Mesendoderm (in vitro differentiated cells): ENCODE measurements at regions not wholly inside any gene's neighbourhood (a gene's known extent, or its start where the extent isn't known, plus 50 kb on each side); places are given as distances from the start of the nearest gene placed in this dataset.

ENCODE experiments used
- DNase-seq: peaks from one replicate; pipeline ENCODE4 v3.0.0; 2013
- H2AK5ac ChIP-seq: 2 replicates; pipeline ENCODE4 v1.6.1; 2013; ENCODE audit warnings: low read length, inconsistent platforms
- H2BK120ac ChIP-seq: 2 replicates; pipeline ENCODE4 v1.6.1; 2013; ENCODE audit warnings: low read depth, mild to moderate bottlenecking, low read length, moderate library complexity, mixed read lengths
- H2BK15ac ChIP-seq: replicated peaks from 2 replicates; pipeline ENCODE4 v1.6.1; 2013; ENCODE audit warnings: low read depth, mild to moderate bottlenecking, moderate library complexity
- H2BK5ac ChIP-seq: 2 replicates; pipeline ENCODE4 v1.6.1; 2013; ENCODE audit warnings: low read length, inconsistent platforms
- H3K18ac ChIP-seq: 2 replicates; pipeline ENCODE4 v1.6.1; 2013; ENCODE audit warnings: mild to moderate bottlenecking, low read length, mixed read lengths
- H3K23ac ChIP-seq: one replicate; pipeline ENCODE4 v1.6.1; 2013; ENCODE audit warnings: low read length
- H3K27ac ChIP-seq: 2 replicates; pipeline ENCODE4 v1.5.1; 2013; ENCODE audit warnings: low read depth, mild to moderate bottlenecking, inconsistent platforms, low read length, moderate library complexity
- H3K27me3 ChIP-seq: 2 replicates; pipeline ENCODE4 v1.6.1; 2013; ENCODE audit warnings: low read length, control low read depth, mild to moderate bottlenecking, inconsistent platforms; ENCODE audit not compliant: insufficient read depth, poor library complexity
- H3K36me3 ChIP-seq: 2 replicates; pipeline ENCODE4 v1.6.1; 2013; ENCODE audit warnings: low read length, inconsistent platforms; ENCODE audit not compliant: control insufficient read depth, insufficient read depth
- H3K4ac ChIP-seq: one replicate; pipeline ENCODE4 v1.6.1; 2013; ENCODE audit warnings: low read depth, mild to moderate bottlenecking, low read length, moderate library complexity
- H3K4me1 ChIP-seq: 2 replicates; pipeline ENCODE4 v1.6.1; 2013; ENCODE audit warnings: low read depth, low read length, inconsistent platforms; ENCODE audit not compliant: control insufficient read depth
- H3K4me2 ChIP-seq: 2 replicates; pipeline ENCODE4 v1.6.1; 2013; ENCODE audit warnings: low read length
- H3K4me3 ChIP-seq: 2 replicates; pipeline ENCODE4 v1.5.1; 2013; ENCODE audit warnings: mild to moderate bottlenecking, low read length
- H3K56ac ChIP-seq: one replicate; pipeline ENCODE4 v1.6.1; 2013; ENCODE audit warnings: low read length
- H3K79me1 ChIP-seq: 2 replicates; pipeline ENCODE4 v1.6.1; 2013; ENCODE audit warnings: low read length, inconsistent platforms
- H3K79me2 ChIP-seq: 2 replicates; pipeline ENCODE4 v1.6.1; 2013; ENCODE audit warnings: mild to moderate bottlenecking, low read length; ENCODE audit not compliant: control insufficient read depth, insufficient read depth
- H3K9ac ChIP-seq: 2 replicates; pipeline ENCODE4 v1.6.1; 2013; ENCODE audit warnings: low read length, inconsistent platforms
- H4K5ac ChIP-seq: one replicate; pipeline ENCODE4 v1.6.1; 2013; ENCODE audit warnings: low read length
- H4K8ac ChIP-seq: one replicate; pipeline ENCODE4 v1.6.1; 2013; ENCODE audit warnings: low read depth, mild to moderate bottlenecking, control low read depth, low read length, moderate library complexity
- WGBS: extraction: QIAGEN DNeasy Blood & Tissue Kit; methylation state at CpG from one replicate; pipeline ENCODE4 v1.1.7; 2013; ENCODE audit warnings: low lambda C conversion rate, missing lambda C conversion rate; ENCODE audit not compliant: insufficient coverage; ENCODE audit errors: extremely low coverage; 5-methylcytosine and 5-hydroxymethylcytosine counted together

GRCh38 chr5:156121882-156122281 lies 205.1 kb upstream of the SGCD start:
- Histone ChIP-seq H4K5ac (no peak overlapping the region), H3K18ac (no peak overlapping the region), H3K4me3 (no peak overlapping the region), H4K8ac (no peak overlapping the region), H3K56ac (no peak overlapping the region), H3K36me3 (no peaks in the 10 kb centered on the region), H3K27ac (no peak overlapping the region), H3K4me2 (no peak overlapping the region), H3K4me1 (no peaks in the 10 kb centered on the region), H2BK120ac (no peak overlapping the region), H3K79me2 (no peaks in the 10 kb centered on the region), H2BK5ac (no peak overlapping the region), H3K23ac (no peak overlapping the region), H2AK5ac (no peak overlapping the region), H2BK15ac (no peak overlapping the region), H3K79me1 (no peaks in the 10 kb centered on the region), H3K27me3 (no peaks in the 10 kb centered on the region), H3K9ac (no peak overlapping the region), H3K4ac (no peak overlapping the region)
- WGBS = no CpG with 5 or more reads among the region's 1 CpG
- no peak for DNase-seq

- H3K56ac ChIP-seq = no peak overlapping the region
- no peaks in the 10 kb centered on the region for H3K27me3 ChIP-seq
- no peak overlapping the region for H3K4me2 ChIP-seq
- H3K9ac ChIP-seq = no peak overlapping the region
- H4K5ac ChIP-seq = no peak overlapping the region
- H3K79me2 ChIP-seq = no peaks in the 10 kb centered on the region
- H3K79me1 ChIP-seq = no peaks in the 10 kb centered on the region
- no peak overlapping the region for H2BK15ac ChIP-seq
- no peaks in the 10 kb centered on the region for H3K4me1 ChIP-seq
- no peak overlapping the region for H3K4ac ChIP-seq
- no CpG with 5 or more reads among the region's 1 CpG for WGBS
- no peak for DNase-seq
- no peak overlapping the region for H2BK120ac ChIP-seq
- no peaks in the 10 kb centered on the region for H3K36me3 ChIP-seq
- no peak overlapping the region for H3K23ac ChIP-seq
- no peak overlapping the region for H4K8ac ChIP-seq
- H3K4me3 ChIP-seq = no peak overlapping the region
- H2AK5ac ChIP-seq = no peak overlapping the region
- H2BK5ac ChIP-seq = no peak overlapping the region
- no peak overlapping the region for H3K27ac ChIP-seq
- no peak overlapping the region for H3K18ac ChIP-seq
Observed at GRCh38 chr5:156124708-156125107, 202.3 kb upstream of the SGCD start.

DNA sequence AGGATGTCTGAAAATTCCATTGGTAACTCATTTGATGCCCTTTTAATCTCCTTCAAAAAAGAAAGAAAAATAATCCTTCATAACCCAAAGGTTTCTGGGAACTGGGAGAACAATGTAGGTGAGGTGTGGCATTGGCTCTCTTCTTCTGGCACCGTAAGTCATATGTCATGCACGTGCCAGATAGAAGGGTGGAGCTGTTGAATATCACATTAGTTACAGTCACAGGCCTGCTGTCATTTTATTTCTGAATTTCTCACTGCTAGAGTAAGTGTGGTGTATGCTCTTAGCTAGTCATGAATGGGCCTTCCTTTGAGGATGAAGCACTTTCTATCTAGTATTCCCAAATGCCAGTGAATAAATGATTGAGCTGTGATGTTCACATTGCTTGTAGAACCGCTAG lies 201.8 kb upstream of the SGCD start:
- Histone ChIP-seq H4K5ac (no peak overlapping the region), H2AK5ac (no peak overlapping the region), H3K79me1 (no peaks in the 10 kb centered on the region), H2BK5ac (no peak overlapping the region), H3K9ac (no peak overlapping the region), H3K18ac (no peak overlapping the region), H3K4me3 (no peak overlapping the region), H3K23ac (no peak overlapping the region), H3K79me2 (no peaks in the 10 kb centered on the region), H3K36me3 (no peaks in the 10 kb centered on the region), H3K56ac (no peak overlapping the region), H3K4me2 (no peak overlapping the region), H2BK120ac (no peak overlapping the region), H3K27ac (no peak overlapping the region), H4K8ac (no peak overlapping the region), H3K4ac (no peak overlapping the region), H2BK15ac (no peak overlapping the region), H3K4me1 (no peaks in the 10 kb centered on the region), H3K27me3 (no peaks in the 10 kb centered on the region)
- no CpG with 5 or more reads among the region's 3 CpGs for WGBS
- DNase-seq = no peak

DNA sequence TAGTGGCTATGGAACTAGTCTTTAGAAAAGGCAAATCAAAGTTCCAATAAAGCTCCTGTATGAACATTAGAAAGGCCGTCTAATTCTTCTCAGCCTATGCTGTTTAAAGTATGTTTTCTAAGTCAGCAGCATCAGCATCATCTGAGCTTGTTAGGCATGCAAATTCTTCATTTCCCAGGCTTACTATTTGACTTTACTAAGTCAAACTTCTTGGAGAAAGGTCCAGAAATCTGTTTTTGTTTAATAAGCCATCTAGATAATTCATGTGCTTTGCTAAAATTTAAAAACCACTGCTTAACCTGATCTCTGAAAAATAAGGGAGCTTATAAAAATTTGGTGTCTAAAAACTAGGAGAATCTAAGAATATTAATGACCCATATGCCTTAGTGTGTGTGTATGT lies 200.2 kb upstream of the SGCD start:
- Histone ChIP-seq H3K79me1 (no peaks in the 10 kb centered on the region), H3K23ac (no peak overlapping the region), H2BK120ac (no peak overlapping the region), H4K5ac (no peak overlapping the region), H3K4ac (no peak overlapping the region), H2AK5ac (no peak overlapping the region), H3K18ac (no peak overlapping the region), H3K36me3 (no peaks in the 10 kb centered on the region), H3K4me3 (no peak overlapping the region), H3K79me2 (no peaks in the 10 kb centered on the region), H3K4me2 (no peak overlapping the region), H3K56ac (no peak overlapping the region), H3K9ac (no peak overlapping the region), H3K27me3 (no peaks in the 10 kb centered on the region), H4K8ac (no peak overlapping the region), H3K27ac (no peak overlapping the region), H2BK15ac (no peak overlapping the region), H2BK5ac (no peak overlapping the region), H3K4me1 (no peaks in the 10 kb centered on the region)
- no CpG with 5 or more reads among the region's 1 CpG for WGBS
- no peak for DNase-seq

DNA sequence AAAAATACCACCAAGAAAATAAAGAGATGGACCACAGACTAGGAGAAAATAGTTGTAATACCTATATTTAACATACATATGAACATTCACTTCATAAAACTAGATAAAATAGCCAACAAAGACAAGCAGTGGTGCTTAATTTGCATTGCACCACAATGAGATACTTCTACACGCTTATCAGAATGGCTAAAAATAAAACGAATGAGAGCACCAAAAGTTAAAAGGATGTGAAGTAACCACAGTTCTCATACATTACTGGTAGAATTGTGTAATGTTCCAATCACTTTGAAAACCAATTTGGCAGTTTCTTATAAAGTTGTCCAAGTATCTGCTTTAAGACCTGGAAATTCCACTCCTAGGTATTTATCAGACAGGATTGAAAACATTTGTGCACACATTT lies 198.9 kb upstream of the SGCD start:
- Histone ChIP-seq H3K56ac (no peak overlapping the region), H4K8ac (no peak overlapping the region), H3K4me2 (no peak overlapping the region), H2AK5ac (no peak overlapping the region), H4K5ac (no peak overlapping the region), H3K79me1 (no peaks in the 10 kb centered on the region), H3K4me3 (no peak overlapping the region), H3K27ac (no peak overlapping the region), H3K4me1 (no peaks in the 10 kb centered on the region), H3K23ac (no peak overlapping the region), H2BK120ac (no peak overlapping the region), H3K79me2 (no peaks in the 10 kb centered on the region), H3K18ac (no peak overlapping the region), H3K4ac (no peak overlapping the region), H2BK15ac (no peak overlapping the region), H2BK5ac (no peak overlapping the region), H3K36me3 (no peaks in the 10 kb centered on the region), H3K27me3 (no peaks in the 10 kb centered on the region), H3K9ac (no peak overlapping the region)
- no peak for DNase-seq
- no CpG with 5 or more reads among the region's 2 CpGs for WGBS

- no CpG with 5 or more reads among the region's 3 CpGs for WGBS
- Histone ChIP-seq H3K23ac (no peak overlapping the region), H2AK5ac (no peak overlapping the region)
Observed at GRCh38 chr5:156134216-156134615, 192.7 kb upstream of the SGCD start.

More at GRCh38 chr5:156134216-156134615, 192.7 kb upstream of the SGCD start:
- no peak overlapping the region for H3K18ac ChIP-seq
- no peaks in the 10 kb centered on the region for H3K27me3 ChIP-seq
- H4K8ac ChIP-seq = no peak overlapping the region
- no peaks in the 10 kb centered on the region for H3K36me3 ChIP-seq
- no peak overlapping the region for H2BK120ac ChIP-seq
- no peak overlapping the region for H3K4ac ChIP-seq
- no peaks in the 10 kb centered on the region for H3K79me2 ChIP-seq
- no peaks in the 10 kb centered on the region for H3K4me1 ChIP-seq
- H2BK15ac ChIP-seq = no peak overlapping the region
- H3K9ac ChIP-seq = no peak overlapping the region
- H4K5ac ChIP-seq = no peak overlapping the region
- H3K56ac ChIP-seq = no peak overlapping the region
- DNase-seq = no peak
- no peak overlapping the region for H3K4me3 ChIP-seq
- no peaks in the 10 kb centered on the region for H3K79me1 ChIP-seq
- H3K4me2 ChIP-seq = no peak overlapping the region
- no peak overlapping the region for H3K27ac ChIP-seq
- no peak overlapping the region for H2BK5ac ChIP-seq
